GM19043 (cell line): ENCODE measurements at regions not wholly inside any gene's neighbourhood (a gene's known extent, or its start where the extent isn't known, plus 50 kb on each side); places are given as distances from the start of the nearest gene placed in this dataset.

ENCODE experiments used
- ATAC-seq: cut with Tn5 transposase; IDR thresholded peaks from one replicate; pipeline ENCODE4 v1.9.1; 2021; ENCODE audit warnings: low read depth; ENCODE audit not compliant: unreplicated experiment

DNA sequence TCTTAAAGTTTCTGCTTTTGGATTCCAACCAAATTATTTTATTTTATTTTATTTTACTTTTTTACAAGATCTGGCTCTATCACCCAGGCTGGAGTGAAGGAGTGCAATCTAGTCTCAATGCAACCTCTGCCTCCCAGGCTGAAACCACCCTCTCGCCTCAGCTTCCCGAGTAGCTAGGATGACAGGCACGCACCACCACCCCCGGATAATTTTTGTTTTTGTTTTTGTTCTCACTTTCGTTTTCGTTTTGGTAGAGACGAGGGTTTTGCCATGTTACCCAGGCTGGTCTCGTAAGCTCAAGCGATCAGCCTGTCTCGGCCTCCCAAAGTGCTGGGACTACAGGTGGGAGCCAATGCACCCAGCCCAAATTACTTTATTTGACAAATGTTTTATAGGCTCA lies 219.8 kb downstream of the ETS1 start:
- peak; percentile 52 for ATAC-seq

DNA sequence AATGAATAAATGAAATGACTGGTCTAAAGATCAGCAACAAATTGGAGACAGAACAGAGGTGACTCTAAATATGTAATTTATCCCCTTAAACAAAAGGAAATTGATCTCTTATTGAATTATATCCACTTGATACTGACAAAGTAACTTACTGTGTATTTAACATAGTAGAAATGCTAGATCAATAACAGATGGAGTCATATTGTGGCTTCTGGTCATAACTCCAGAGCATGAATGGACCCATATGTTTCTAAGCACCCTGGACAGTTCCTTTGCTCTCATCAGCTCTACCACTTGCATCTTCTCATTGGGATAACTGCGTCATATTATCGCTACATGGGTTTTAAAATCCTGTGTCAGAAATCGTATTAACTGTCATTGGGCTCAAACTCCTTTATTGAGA lies 222.3 kb downstream of the ETS1 start:
- no peak for ATAC-seq

DNA sequence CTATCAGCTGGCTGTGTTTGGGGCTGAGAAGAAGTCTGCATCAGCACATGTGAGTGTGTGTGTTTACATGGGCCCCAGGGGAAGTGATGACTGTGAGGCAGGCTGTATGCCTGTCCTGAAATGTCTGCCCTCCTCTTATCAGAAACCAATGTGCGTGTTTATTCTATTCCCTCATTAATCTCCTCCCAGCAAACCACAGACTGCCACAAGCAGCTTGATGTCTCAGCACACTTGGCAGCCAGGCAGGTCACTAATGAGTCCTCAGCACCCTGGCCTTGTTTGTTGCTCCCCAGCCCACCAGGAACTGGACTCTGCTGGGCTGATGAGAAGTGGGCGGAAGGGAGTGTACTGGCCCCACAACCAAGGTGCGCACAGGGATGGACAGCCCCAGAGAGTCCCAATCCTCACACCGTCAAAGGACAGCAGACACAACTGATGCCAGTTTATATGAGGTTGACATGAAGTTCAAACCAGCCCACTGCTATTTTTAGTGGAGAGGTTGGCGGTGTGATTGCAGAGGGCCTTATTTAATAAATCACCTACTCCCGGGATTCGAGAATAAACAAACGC lies 225.8 kb downstream of the ETS1 start:
- no peak for ATAC-seq

DNA sequence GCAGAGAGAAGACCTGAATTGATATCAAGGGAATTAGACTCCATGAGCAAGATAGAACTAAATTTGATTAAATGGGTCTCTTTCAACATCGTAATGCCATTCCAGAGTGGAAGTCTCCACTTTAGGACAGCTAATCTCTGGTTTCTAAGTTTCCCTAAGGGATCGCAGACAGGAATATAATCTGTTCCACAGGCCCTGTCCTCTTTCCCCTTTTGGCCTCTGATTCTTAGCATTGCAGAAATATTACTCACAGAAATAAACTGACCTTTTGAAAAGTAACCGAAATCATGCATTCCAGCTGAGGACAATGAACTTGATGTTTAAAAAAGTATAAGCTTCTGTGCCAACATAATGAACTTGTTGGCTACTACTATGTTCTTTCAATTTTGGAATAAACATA lies 227.8 kb downstream of the ETS1 start:
- no peak for ATAC-seq

DNA sequence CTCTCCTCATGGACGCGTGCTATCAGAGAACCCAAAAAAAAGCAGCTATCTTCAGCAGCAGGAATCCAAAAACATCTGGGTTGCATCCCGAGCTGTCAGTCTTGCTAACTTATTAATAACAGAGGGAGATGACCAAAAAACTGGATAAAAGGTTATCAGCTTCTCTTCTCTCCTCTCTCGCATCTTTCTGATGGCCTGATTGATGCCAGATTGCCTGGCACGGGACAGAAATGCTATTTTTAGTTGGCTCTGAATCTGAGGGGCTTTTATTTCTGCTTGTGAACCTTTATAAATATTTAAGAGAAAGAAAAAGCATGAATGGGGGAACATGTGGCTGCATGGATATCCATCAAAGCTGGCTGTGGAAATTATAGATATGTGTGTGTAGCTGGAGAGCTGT lies 230.3 kb downstream of the ETS1 start:
- no peak for ATAC-seq

DNA sequence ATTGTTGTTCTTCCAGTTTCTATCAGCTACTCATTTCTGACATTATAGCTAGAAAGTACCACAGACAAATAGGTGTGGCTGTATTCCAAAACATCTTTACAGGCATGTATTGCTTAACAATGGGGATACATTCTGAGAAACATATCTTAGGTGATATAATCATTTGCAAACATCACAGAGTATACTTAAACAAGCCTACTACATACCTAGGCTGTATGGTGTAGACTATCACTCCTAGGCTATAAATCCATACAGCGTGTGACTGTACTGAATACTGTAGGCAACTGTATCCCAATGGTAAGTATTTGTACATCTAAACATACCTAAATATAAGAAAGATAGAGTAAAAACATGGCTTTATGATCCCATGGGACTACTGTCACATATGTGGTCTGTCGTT lies 231.8 kb downstream of the ETS1 start:
- ATAC-seq = no peak

DNA sequence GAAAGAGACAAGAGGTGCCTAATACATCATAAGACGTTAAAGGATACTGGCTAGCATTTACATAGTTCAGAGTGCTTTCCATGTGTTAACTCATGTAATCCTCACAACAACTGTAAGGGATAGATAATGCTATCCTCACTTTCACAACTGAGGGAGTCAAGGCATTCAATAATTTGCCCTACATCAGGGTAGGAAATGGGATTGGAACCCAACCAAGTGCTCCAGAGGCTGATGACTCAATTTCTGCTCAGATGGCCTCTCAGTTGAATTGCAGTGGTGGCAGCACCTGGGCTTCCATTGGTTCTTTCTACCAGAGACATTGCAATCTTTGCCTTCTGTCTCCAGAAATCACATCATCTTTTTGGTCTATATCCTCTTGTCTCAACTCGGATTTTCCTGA lies 232.9 kb downstream of the ETS1 start:
- no peak for ATAC-seq

DNA sequence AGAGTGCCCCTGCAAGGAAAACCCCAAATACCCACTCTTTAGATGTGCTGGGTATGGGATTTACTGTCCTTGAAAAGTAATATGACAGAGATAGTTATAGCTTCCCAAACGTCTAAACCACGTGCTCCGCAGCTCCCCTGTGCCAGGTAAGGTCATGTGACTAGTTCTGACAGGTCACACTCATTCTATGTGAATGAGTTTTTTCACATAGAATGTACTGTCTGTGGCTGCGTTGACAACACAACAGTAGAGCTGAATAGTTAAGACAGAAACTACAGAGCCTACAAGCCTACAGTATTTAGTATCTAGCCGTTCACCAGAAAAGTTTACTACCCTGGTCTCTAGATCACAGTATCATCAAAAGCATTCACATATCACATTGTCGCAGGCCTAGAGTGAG lies 236.2 kb downstream of the ETS1 start:
- no peak for ATAC-seq

DNA sequence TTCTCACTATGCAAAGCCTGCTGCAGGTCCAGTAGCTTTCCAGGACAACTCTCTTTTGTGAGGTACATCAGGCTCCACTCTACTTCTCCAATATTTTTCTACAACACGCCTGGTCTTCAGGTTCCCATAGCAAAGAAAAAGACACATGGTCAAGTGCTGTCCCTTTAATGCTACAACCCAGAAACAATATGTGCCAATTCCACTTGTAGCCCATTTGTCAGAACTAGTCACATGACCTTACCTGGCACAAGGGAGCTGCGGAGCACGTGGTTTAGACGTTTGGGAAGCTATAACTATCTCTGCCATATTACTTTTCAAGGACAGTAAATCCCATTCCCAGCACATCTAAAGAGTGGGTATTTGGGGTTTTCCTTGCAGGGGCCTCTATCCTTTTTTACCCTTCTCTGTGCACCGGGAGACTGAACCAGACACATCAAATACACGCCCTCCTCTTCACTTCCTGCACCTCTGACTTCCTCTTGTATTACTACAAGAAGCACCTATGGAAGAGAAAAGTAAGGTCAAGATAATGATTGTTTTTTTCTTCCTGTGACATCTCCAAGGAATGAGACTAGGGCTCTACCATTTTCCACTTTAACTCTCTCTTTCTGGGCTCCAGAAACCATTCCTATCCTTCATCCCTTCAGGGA lies 237.6 kb downstream of the ETS1 start:
- no peak for ATAC-seq

DNA sequence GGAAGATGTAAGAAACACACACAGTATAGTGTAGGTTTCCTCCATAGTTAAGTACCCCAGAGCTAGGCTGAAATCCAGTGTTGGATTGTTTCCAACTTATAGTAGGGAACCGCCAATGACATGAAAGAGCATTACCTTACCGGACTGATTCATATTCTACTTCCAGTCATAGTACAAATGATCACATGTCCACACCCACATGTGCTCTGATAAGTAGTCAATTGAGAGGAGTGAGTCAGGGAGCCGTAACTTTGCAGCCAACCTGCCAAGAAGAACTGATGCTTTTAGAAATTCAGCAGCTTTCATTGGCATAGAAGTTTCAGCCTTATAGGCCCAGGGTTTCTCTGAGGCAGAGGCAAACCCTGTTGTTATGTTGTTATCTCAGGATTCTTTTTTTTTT lies 240.6 kb downstream of the ETS1 start:
- ATAC-seq = no peak

DNA sequence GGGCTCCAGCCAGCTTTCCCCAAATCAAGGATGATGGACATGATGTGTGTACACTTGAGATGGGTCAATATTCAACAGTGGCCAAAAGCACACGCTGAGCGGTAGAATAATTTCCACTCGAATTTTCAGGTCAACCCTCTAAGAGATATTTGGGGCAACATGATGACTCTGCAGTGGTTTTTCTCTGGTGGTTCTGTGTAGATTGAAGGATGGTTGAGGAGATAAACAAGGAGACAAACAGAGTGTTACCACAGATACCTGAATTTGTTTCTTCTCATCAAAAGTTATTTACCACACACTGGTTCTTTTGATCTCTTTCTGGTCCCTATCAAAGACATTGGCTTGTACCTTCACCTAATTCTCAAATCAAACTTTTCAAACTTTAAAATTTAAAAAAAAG lies 242.0 kb downstream of the ETS1 start:
- ATAC-seq = no peak

DNA sequence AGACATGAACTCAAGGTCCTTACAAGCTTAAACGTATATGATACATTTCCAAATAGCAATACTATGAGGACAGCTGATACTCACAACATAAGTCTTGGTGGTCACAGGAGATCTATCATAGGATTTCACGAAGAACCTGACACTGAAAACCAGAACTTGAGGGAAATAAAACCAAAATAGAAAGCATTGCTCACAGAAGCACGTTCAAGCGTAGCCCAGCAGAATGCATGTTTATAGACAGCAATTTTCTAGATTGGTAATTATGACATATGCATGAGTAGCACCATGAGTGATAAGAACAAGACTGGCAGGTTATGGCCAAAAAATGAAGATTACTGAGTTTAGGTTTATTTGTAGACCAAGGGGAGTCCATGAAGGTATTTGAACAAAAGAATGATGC lies 243.5 kb downstream of the ETS1 start:
- no peak for ATAC-seq

DNA sequence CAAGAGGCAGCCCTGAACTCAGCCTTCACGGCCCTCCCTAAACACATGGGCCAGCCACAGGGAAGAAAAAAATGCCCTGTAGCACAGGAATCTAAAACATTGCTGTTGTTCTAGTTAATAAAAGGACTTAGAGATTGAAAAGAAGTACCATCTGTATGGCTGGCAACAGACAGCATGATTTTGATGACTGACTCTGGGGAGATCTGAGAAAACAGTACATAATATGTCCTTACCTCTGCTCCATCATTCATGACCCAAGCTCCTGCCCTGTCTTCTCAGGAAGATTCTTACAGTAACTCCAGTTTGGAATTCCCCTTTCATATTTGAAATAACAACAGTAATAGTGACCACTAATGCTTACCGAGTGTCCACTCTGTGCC lies 244.2 kb downstream of the ETS1 start:
- peak; percentile 20 for ATAC-seq

DNA sequence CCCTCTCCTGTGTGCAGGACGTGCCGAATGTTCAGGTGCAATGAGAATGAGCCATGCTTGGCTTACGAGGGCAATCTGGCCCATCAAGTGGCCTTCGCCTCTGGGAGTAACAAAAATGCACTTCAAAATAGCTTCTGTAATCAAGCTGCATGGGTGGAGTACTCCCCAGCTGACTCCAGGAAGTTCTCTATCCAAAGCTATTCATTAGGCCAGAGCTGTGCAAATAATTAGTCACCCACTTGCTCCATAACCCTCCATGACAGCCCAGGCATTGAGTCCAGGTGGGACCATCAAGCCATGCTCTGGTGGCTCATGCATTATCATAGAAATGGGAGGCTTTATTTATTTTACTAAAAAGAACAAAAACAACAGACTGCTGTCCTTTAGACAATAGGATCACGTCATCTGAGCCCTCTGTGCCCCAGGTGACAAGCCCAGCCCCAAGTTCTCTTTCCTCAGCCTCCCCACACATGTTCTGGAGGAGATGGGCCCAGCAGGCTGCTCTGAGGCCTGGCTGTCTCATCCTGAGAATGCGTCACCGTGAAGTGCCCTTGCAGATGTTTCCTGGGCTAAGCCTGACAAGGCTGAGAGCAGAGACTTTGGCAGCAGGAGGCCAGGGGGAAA lies 244.7 kb downstream of the ETS1 start:
- ATAC-seq = peak; percentile 97

DNA sequence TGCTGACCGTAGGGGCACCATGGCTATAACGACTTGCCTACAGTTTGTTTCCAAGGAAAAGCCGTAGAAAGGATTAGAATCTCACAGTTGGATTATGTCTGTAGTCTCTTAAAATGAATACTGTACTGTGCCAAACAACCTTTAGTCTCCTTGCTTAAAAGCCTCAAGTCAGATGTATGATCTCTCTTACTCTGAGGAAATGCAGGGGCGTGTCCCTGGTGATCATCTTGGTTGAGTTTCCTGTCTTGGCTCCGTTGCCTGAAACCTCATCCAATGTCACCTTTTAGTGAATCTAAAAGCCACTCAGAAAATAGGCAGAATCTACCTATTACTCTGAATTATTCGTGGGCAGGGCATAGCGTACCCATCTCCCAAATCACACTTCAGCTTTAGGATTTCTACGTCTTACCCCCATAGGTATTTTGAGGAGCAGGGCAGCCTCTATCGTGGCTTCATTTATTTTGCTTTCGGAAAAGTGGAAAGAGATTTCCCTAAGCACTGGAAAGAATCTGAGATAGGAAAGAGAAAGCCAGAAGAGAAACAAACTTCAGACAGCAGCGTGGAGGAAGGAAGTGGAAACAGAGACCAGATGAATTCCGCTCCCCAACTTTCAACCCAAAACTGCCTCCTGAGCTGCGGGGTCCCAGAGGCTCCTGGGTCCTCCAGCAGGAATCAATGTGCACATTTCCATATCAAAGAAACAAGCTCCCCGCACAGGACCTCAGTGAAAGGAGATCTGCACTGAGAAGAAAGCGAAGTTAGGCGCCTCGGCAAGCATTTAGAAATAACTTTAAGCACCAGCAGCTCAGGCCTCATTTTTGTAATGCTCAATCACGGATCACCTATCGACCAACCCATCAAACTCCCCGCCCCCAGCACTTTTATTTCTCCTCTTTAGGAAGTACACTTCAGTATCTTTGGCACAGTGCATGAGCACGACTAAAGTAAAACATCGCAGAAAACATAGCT lies 245.8 kb downstream of the ETS1 start:
- ATAC-seq = no peak

DNA sequence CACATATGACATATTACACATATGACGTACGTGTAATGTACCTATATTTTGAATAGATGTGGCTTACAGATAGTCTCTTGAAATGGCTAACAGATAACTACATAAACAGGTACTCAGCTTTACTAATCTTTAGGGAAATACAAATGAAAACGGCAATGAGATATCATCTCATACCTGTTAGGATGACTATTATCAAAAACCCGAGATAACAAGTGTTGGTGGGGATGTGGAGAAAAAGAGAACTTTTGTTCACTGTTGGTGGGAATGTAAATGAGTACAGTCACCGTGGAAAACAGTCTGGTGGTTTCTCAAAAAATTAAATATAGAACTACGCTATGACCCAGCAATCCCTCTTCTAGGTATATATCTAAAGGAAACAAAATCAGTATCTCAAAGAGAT lies 247.6 kb downstream of the ETS1 start:
- ATAC-seq = no peak

DNA sequence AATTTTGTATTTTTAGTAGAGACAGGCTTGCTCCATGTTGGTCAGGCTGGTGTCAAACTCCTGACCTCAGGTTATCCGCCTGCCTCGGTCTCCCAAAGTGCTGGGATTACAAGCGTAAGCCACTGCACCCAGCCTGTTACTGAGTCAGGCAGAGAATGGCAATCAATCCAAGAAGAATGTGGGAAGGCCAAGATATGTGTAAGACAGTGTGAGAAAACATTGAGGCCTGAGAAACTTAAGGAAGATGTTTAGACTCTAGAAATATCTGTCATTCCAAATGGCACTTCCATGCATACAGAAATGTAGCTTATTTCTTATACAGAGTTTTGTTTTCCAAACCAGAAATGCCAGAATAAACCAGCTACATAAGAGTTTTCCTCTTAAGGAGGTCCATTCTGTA lies 248.5 kb downstream of the ETS1 start:
- ATAC-seq = no peak

DNA sequence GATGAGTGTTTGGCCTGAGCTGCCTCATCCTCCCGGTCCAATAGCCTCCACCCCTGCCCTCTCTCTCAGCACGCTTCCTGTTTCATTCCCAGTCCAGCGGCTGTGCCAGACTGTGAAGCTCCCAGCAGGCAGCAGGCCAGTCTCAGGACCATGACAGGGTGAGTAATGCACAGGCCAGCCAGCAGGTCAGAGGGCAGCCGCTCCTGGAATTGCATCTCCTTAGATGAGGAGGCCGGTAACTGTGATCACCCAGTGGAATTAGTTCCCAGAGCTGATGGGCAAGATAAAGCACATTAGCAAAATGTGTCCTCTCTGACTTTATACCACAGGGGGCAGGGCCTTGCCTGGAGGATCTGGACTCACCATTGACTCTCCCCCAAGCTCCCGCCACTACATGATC lies 251.2 kb downstream of the ETS1 start:
- ATAC-seq = no peak

DNA sequence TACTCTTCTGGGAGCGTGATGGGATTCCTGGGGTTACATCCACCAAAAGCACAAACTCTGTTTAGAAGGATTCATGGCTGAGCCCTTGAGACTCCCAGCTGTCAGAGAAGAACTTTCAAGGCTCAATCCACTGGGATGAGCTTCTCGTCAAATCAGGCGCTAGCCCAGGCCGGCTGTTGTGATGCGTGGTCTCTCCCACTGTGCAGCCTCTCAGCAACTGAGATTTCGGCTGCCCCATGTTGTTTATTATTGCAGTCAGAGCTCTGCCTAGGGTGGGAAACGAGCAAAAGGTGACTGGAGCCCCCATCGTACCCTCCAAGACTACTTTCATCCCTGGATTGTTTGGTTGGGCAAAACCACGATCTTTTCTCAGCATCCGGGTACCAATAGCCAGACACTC lies 251.6 kb downstream of the ETS1 start:
- no peak for ATAC-seq

DNA sequence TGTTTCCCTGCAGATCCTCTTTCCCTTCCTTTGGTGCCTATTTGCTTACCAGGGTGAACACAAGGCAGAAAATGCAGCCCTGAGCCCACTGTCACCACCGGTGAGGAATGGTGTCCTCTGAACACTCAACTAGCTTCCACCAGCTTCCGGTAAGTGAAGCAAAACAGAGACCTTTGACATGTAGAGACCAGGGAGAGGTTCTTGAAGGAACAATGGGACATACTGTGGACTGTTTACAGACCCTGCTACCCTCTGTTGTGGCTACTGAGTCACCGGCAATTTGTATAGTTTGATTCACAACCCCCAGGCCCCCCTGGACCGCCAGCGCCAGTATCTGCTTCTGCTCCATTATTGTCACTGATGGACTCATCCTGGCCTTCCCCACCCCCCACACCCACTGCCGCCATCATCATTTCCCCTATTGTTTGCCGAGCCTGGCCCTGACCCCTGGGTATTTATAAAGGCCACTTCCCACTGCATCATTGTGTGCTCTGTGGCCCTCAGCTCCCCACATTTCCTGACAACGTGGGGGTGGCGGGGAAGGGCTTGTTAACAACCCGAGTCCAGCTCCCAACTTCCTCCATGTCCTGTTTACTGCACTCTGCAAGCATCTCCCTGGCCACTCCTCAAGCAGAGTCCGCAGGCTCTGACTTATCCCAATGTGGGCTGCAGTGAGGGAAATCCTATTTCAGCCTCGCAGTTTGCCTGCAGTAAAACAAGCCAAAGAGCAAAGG lies 252.9 kb downstream of the ETS1 start:
- ATAC-seq = no peak

DNA sequence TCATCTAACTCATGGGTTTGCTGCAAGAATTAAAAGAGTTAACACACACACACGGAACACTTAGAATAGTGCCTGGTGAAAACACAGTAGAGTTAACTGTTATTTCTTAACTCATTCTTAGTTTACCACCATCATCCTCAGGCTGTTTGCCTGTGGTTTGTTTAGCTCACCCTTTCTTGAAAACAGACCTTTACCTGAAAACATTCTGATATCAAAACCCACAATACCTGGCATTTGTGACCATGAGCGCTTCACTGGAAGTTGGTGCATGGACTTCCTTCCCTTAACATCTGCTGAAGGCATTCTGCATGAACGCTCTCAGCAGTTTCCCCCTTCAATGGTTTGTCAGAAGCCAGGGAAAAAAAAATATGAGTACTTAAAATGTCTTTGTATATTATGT lies 256.0 kb downstream of the ETS1 start:
- ATAC-seq = no peak
